ENCODE measurements at regions not wholly inside any gene's neighbourhood (a gene's known extent, or its start where the extent isn't known, plus 50 kb on each side); places are given as distances from the start of the nearest gene placed in this dataset.

GRCh38 chr6:53441761-53442160, 93.0 kb upstream of the ELOVL5 start:
- no peak for TF ChIP-seq POLR2AphosphoS5 (IDR thresholded peaks at IDR 0.05; ENCODE audit: low read depth, low read length)
- TF ChIP-seq POLR2A (IDR thresholded peaks at IDR 0.05; ENCODE audit: low read depth, low read length): no peak
- no peak for TF ChIP-seq TAF1 (IDR thresholded peaks at IDR 0.05; ENCODE audit: borderline replicate concordance, low read depth, low read length)

Measured in GM12892 (cell line).